ENCODE measurements at regions not wholly inside any gene's neighbourhood (a gene's known extent, or its start where the extent isn't known, plus 50 kb on each side); places are given as distances from the start of the nearest gene placed in this dataset.

DNA sequence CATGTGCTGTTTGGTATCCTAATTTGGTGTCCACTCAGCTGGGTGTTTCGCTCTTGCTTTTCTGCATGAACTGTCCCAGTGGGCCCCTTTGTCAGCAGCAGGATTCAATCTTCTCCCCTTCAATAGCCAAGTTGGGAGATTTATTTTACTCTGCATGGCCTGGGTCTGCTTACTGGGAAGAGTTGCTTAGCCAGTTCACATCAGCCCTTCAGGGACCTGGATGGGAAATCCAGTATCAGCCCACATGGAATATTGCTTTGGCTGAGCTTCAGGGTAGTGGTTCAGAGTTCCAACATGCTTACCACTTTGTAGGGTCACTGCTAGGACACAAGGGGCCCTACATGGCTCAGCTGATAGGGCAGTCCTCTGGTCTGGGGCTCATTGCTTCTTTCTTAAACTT lies 93.0 kb upstream of the BOC start:
- TF ChIP-seq, protein P1, sequence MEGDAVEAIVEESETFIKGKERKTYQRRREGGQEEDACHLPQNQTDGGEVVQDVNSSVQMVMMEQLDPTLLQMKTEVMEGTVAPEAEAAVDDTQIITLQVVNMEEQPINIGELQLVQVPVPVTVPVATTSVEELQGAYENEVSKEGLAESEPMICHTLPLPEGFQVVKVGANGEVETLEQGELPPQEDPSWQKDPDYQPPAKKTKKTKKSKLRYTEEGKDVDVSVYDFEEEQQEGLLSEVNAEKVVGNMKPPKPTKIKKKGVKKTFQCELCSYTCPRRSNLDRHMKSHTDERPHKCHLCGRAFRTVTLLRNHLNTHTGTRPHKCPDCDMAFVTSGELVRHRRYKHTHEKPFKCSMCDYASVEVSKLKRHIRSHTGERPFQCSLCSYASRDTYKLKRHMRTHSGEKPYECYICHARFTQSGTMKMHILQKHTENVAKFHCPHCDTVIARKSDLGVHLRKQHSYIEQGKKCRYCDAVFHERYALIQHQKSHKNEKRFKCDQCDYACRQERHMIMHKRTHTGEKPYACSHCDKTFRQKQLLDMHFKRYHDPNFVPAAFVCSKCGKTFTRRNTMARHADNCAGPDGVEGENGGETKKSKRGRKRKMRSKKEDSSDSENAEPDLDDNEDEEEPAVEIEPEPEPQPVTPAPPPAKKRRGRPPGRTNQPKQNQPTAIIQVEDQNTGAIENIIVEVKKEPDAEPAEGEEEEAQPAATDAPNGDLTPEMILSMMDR (conservative IDR thresholded peaks at IDR 0.05; ENCODE audit: low read length): no peak
- no peak for TF ChIP-seq EZH2phosphoT487 (IDR thresholded peaks at IDR 0.05; ENCODE audit: borderline replicate concordance, low read depth, low read length)
